ENCODE measurements at regions not wholly inside any gene's neighbourhood (a gene's known extent, or its start where the extent isn't known, plus 50 kb on each side); places are given as distances from the start of the nearest gene placed in this dataset.

DNA sequence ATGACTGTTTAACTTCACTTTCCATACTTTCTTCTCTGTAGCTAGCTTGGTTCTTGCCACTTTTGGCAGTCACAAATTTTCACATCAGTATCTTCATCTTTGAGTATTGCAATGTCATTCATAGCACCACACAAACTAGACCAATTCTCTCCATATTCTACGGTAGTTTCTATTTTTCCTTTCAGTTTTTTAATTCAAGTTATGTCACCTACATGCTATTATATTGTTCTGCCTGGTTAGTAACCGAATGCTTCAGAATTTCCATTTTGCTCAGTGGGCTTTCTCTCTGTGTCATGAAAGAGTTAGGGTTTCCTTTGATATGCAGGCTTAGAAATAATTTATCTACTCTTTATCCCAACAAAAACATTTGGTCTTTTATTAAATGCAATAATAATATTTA lies 896.5 kb downstream of the GATA3 start:
- TF ChIP-seq, protein P1, sequence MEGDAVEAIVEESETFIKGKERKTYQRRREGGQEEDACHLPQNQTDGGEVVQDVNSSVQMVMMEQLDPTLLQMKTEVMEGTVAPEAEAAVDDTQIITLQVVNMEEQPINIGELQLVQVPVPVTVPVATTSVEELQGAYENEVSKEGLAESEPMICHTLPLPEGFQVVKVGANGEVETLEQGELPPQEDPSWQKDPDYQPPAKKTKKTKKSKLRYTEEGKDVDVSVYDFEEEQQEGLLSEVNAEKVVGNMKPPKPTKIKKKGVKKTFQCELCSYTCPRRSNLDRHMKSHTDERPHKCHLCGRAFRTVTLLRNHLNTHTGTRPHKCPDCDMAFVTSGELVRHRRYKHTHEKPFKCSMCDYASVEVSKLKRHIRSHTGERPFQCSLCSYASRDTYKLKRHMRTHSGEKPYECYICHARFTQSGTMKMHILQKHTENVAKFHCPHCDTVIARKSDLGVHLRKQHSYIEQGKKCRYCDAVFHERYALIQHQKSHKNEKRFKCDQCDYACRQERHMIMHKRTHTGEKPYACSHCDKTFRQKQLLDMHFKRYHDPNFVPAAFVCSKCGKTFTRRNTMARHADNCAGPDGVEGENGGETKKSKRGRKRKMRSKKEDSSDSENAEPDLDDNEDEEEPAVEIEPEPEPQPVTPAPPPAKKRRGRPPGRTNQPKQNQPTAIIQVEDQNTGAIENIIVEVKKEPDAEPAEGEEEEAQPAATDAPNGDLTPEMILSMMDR (IDR thresholded peaks at IDR 0.05; ENCODE audit: insufficient read depth, low read length), result no peak
- no peak for TF ChIP-seq POLR2AphosphoS5 (IDR thresholded peaks at IDR 0.05; ENCODE audit: low read depth)

All from HL-60 (cell line).